Fibroblast of gingiva (primary cell): ENCODE measurements at regions not wholly inside any gene's neighbourhood (a gene's known extent, or its start where the extent isn't known, plus 50 kb on each side); places are given as distances from the start of the nearest gene placed in this dataset.
A peak's percentile ranks its signal among the peaks of the same experiment; 100 is the strongest.

ENCODE experiments used
- DNase-seq: peaks from one replicate; pipeline ENCODE4 v3.0.0-alpha.2; 2011; ENCODE audit warnings: low read depth

DNA sequence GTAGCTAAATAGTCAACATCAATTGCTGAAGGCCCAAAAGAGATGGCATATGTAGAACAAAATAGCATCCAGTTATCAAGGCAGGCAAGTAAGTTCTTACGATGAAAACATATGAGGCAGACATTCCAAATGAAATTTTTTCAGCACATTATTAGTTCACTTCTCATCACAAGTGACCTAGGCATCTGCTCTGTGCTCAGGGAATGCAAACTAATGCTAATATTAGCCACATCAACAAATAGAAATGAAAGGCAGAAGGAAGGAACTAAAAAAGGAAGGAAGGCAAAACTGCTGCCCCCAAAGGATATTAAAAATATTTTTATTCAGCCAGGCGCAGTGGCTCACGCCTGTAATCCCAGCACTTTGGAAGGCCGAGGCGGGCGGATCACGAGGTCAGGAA, 51.2 kb upstream of the ROCK1 start:
- DNase-seq, result no peak

DNA sequence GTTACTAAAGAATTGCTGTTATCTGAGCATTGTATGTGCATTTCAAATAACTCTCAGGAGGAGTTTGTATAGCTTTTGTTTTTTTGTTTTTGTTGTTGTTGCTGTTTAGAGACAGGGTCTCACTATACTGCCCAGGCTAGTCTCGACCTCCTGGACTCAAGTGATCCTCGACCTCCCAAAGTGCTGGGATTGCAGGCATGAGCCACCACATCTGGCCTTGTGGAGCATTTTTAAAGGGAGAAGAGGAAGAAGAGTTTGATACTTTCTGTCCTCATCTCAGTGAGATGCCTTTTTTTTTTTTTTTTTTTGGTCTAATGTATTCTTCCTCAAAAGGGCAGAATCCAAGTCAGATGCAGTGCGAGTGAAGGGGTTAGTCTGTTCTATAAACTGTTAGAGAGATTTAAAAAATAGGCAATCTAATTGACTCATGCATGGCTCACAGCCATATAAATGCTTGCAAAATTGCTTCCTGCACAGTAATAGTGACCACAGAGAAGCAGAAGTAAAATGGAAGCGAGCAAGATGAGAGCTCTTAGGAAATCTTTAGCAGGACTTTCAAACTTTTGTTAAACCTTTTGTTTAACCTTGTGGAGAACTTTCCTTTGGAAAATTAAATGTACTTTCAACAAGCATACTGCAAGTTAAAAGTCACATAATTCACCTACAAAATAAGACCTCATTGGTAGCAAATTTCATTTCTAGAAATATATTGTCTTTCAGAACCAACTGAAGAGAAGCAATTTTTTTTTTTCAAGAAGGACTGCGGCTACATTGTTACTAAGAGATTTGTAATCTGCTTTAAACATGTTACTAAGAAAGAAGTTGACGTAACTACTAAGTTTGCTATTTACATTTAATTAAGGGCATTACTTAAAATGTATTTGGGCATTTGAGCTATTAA, 52.3 kb upstream of the ROCK1 start:
- peak; percentile 95 for DNase-seq

DNA sequence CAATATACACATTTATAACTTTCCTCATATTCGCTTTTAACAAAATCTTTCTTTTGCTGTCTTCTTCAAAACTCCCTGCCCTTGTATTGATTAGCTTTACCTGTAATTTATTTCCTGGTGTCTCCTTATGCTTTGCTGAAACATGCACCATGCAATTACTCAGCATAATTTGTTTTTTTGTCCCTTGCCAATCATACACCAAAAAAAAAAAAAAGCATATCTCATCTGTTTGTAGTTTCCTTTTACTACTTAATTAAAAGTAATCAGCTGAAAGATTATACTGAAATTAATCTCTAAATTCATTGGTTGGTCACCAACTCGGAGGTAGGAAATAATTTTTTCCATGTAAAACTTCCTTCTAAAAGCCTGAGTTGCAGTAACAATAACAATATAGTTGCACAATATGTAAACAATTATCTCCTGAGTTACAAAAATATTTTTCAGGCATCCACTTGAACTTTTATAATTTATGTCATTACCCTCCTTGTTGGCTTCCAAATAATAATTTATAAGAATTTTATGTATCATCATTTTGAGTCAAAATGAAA, 53.0 kb upstream of the ROCK1 start:
- DNase-seq, result peak; percentile 68

DNA sequence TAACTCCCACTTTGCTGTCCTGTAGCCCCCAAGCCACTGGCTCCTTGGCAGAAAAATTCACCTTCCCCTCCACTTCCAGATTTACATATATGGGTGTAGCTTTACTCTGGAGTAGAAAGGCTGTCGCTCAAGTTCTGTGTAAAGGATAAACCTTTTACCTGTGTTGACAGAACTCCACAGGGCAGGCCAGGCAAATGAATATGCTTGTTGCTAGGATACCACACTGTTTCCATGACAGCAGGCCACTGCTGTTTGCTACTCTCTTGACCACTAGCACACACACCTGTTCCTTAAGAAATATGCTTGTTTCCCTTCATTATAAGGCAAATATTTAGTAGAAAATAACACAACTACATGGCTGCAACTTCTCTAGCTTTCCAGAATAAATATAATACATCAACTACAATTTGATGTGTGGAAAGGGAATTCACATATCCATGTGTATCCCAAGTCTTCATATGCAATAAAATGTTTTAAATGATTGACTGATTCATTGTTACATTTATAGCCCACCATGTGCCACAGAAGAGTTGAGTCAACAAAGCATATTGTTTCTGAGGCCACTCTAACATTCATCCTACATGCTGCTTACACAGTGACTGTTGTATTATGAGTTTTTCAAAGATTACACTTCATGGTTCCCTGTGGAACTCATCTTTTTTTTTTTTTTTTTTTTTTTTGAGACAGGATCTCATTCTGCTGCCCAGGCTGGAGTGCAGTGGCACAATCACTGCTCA, 56.2 kb upstream of the ROCK1 start:
- no peak for DNase-seq

DNA sequence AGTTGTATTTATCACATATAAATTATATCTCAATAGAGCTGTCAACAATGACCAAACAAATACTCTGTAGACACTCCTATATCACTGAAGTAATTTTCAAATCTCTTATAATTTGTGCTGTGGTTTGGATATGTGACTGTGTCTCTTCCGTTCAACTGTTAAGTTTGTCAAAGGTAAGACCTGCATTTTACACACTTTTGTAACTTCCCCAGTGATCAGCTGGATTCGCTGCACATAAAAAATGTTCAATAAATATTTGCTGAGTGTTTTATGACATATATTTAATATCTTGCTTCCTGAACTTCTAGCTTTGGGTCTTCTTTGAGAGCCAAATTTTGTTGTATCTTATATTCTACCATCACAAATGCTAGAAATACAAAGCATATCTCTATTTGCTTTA, 57.3 kb upstream of the ROCK1 start:
- no peak for DNase-seq

DNA sequence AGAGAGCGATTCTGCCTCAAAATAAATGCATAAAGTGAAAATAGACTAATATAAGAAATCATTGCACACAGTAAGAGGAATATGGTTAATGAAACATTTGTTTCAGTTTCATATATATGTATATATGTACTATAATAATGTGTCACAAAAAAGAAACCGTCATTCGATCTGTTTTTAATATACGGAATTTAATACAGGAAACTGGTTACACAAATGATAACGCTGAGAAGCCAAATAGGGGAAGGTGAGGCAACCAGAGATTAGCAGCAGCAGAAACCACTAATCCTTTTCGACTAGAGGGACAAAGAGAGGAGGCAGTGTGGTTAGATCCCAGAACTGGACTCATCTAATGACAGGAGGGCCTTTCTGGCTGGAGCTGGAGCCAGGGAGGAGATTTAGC, 64.2 kb upstream of the GREB1L start:
- no peak for DNase-seq

DNA sequence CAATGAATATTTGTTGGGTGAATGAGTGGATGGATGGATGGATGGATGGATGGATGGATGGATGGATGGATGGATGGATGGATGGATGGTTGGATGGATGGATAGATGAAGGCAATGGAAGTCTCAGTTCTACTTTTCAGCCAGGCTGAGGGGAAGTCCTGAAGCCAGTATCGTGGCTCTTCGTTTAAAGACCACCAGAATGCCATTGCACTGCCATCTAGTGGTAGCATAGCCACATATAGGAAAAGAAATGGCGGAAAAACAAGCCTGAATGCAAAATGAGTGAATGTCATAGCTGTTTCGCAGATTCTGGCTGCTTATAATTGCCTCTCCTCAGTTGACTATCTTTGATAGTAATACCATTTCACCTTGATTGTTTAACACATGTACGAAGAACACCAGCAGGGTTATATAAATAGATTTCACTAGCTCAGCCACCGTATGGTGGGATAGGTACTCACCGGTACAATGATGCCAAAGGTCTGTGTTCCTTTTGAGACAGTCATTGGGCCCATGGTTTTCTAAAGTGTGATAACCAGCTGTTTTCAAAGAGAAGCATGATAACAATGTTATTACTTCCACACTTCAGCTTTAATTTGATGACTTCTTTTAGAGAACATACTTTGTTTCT, 62.3 kb upstream of the GREB1L start:
- DNase-seq, result peak; percentile 57

DNA sequence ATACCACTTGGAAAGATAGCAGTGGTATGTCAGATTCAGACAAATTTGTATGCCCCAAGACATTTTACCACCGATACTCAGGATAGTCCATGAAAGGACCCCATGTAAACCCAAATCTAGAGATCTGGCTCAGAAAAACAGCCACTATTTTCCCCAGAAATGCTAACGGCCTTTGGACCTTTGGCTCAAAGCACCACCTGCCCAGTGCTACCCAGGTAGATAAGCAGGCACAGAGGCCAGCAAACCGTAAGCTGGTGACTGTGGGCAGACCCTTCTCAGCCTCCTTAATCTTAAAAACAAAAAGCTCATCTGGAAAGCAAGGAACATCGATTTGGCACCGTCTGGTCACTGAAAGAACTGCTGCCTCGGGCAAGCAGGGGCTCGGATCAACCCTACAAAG, 61.4 kb upstream of the GREB1L start:
- DNase-seq, result no peak

DNA sequence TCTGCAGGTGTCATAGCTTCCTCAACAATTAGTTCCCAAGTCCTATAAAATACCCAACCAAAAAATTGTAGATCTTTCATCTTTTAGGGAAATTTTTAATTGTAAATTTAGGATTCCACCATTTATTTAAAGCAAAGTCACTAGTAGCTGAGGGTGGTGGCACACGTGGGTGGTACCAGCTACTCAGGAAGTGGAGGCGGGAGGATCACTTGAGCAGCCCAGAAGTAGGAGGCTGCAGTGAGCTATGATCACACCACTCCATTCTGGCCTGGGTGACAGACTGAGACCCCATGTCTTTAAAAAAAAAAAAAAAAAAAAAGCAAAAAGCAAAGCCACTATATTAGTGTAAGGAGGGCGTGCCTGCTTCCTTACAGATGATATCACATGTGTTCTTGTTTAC, 60.3 kb upstream of the GREB1L start:
- no peak for DNase-seq

DNA sequence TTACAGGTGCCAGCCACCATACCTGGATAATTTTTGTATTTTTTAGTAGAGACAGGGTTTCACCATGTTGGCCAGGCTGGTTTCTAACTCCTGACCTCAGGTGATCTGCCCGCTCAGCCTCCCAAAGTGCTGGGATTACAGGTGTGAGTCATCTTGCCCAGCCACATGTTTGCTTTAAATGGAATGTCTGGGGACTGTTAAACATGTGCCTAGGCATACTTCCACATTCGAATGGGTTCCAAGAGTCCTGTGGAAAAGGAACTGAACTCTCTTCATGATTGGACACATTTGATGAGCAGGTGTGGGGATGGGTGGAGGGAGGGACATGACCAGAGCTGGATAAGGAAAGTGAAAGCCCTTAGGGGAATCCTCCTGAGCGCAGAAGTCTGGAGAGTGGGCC, 58.4 kb upstream of the GREB1L start:
- no peak for DNase-seq

DNA sequence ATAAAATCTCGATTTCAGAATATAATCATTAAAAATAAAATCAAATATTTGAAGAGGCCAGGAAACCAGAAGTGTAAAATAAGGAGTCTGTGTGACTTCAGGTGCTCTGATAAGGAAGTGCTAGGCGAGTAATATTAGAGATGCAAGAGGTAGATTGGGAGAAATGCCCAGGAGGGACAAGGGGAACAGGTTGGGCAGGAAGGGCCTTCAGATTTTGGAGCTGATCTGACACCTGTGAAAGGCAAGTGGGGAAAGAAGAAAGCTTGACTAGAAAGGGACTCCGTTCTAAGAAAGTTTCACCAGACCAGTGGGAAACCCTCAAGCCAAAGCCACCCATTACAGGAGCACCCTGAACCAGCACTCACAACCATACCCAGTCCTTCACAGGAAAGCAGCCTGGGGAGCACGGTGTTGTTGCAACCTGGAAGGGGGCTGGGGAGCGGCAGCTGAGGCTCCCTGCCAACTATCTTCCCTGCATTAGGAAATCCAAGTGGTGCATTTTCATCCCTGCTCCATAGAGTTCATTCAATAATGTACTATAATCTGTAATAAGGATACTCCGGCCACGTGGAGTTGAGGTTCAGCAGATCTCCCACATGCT, 57.5 kb upstream of the GREB1L start:
- no peak for DNase-seq

DNA sequence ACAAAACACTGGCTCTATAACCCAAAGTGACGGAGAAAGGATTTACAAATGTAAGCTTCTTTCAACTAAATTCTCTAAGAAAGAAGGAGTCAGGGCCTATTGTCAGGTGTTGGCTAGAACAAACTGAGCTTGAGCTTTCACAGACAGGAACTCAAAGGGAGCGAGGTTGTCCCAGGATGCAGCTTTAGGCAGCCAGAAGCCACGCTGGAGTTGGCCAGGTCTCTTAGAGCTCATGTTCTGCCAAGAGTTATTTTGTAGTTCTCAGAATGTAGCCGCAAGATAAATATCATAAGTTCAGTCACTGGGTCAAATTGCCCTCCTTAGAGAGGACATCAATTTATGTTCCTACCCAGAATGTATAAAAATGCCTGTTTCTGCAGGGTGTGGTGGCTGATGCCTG, 54.1 kb upstream of the GREB1L start:
- no peak for DNase-seq

DNA sequence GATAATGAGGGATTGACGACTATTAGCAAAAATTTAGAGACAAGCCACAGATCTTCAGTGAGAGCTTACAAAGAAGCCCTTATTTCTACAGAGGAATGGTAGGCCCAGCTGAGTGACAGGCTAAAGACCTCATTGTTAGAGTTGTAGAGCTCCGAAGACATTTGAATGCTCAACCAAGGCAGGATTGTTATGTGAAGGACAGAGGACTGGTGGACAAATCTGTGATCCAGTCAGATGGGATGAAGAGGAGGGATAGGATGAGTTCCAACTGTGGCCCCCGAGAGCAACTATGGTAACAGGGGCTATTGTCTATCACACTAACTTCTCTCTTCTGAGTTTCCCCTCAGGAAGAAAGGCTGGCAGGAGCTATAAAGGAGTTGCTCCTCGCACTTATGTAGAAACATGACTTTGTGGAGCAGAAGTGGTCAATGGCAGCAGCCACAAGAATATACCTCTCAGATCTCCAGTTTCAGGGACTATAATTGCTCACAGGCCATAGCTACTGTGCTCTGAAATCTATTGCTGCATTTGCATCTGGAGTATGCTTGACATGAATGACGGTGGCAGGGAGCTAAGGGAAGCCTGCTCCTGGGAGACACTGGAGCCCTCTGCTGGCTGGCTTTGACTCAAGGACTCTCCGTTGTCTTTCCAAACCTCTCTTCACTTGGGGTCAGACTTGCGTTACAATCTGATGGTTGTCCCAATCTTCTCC, 50.3 kb upstream of the GREB1L start:
- DNase-seq, result peak; percentile 77
